ENCODE measurements at regions not wholly inside any gene's neighbourhood (a gene's known extent, or its start where the extent isn't known, plus 50 kb on each side); places are given as distances from the start of the nearest gene placed in this dataset.

GRCh38 chr22:47850644-47851151 lies 1088.2 kb downstream of the TBC1D22A start:
- Histone ChIP-seq H3K27me3 (replicated peaks; ENCODE audit: control insufficient read depth, insufficient read depth, low read length, poor library complexity, severe bottlenecking) (no peaks in the 10 kb centered on the region), H3K36me3 (ENCODE audit: control insufficient read depth, insufficient read depth, low read length) (no peaks in the 10 kb centered on the region), H3K27ac (ENCODE audit: insufficient read depth, low read length, poor library complexity, severe bottlenecking) (no peak overlapping the region), H3K9me3 (ENCODE audit: control insufficient read depth, low read length) (no peaks in the 10 kb centered on the region), H3K4me1 (ENCODE audit: control insufficient read depth, insufficient read depth, low read length, poor library complexity, severe bottlenecking) (no peaks in the 10 kb centered on the region), H3K4me3 (ENCODE audit: insufficient read depth, low read depth, low read length, poor library complexity, severe bottlenecking) (no peak overlapping the region)
- no peak for DNase-seq

GRCh38 chr22:47849576-47849975 lies 1087.1 kb downstream of the TBC1D22A start:
- no peaks in the 10 kb centered on the region for H3K4me1 ChIP-seq (ENCODE audit: control insufficient read depth, insufficient read depth, low read length, poor library complexity, severe bottlenecking)
- DNase-seq, result no peak
- no peaks in the 10 kb centered on the region for H3K9me3 ChIP-seq (ENCODE audit: control insufficient read depth, low read length)
- no peak overlapping the region for H3K27ac ChIP-seq (ENCODE audit: insufficient read depth, low read length, poor library complexity, severe bottlenecking)
- no peaks in the 10 kb centered on the region for H3K36me3 ChIP-seq (ENCODE audit: control insufficient read depth, insufficient read depth, low read length)
- H3K4me3 ChIP-seq (ENCODE audit: insufficient read depth, low read depth, low read length, poor library complexity, severe bottlenecking), result no peak overlapping the region
- no peaks in the 10 kb centered on the region for H3K27me3 ChIP-seq (replicated peaks; ENCODE audit: control insufficient read depth, insufficient read depth, low read length, poor library complexity, severe bottlenecking)

- H3K36me3 ChIP-seq (ENCODE audit: control insufficient read depth, insufficient read depth, low read length), result no peaks in the 10 kb centered on the region
- H3K4me1 ChIP-seq (ENCODE audit: control insufficient read depth, insufficient read depth, low read length, poor library complexity, severe bottlenecking), result no peaks in the 10 kb centered on the region
- no peak overlapping the region for H3K4me3 ChIP-seq (ENCODE audit: insufficient read depth, low read depth, low read length, poor library complexity, severe bottlenecking)
- DNase-seq, result no peak
- H3K9me3 ChIP-seq (ENCODE audit: control insufficient read depth, low read length), result no peaks in the 10 kb centered on the region
- H3K27ac ChIP-seq (ENCODE audit: insufficient read depth, low read length, poor library complexity, severe bottlenecking), result no peak overlapping the region
- no peaks in the 10 kb centered on the region for H3K27me3 ChIP-seq (replicated peaks; ENCODE audit: control insufficient read depth, insufficient read depth, low read length, poor library complexity, severe bottlenecking)
These were observed 1085.9 kb downstream of the TBC1D22A start for GRCh38 chr22:47848184-47848920.

GRCh38 chr22:47847131-47847890 lies 1084.9 kb downstream of the TBC1D22A start:
- Histone ChIP-seq H3K27ac (ENCODE audit: insufficient read depth, low read length, poor library complexity, severe bottlenecking) (no peak overlapping the region), H3K9me3 (ENCODE audit: control insufficient read depth, low read length) (no peaks in the 10 kb centered on the region), H3K27me3 (replicated peaks; ENCODE audit: control insufficient read depth, insufficient read depth, low read length, poor library complexity, severe bottlenecking) (no peaks in the 10 kb centered on the region), H3K4me1 (ENCODE audit: control insufficient read depth, insufficient read depth, low read length, poor library complexity, severe bottlenecking) (no peaks in the 10 kb centered on the region), H3K4me3 (ENCODE audit: insufficient read depth, low read depth, low read length, poor library complexity, severe bottlenecking) (no peak overlapping the region), H3K36me3 (ENCODE audit: control insufficient read depth, insufficient read depth, low read length) (no peaks in the 10 kb centered on the region)
- no peak for DNase-seq

GRCh38 chr22:47846206-47846605 lies 1083.8 kb downstream of the TBC1D22A start:
- Histone ChIP-seq H3K36me3 (ENCODE audit: control insufficient read depth, insufficient read depth, low read length) (no peaks in the 10 kb centered on the region), H3K4me3 (ENCODE audit: insufficient read depth, low read depth, low read length, poor library complexity, severe bottlenecking) (no peak overlapping the region), H3K27ac (ENCODE audit: insufficient read depth, low read length, poor library complexity, severe bottlenecking) (no peak overlapping the region), H3K27me3 (replicated peaks; ENCODE audit: control insufficient read depth, insufficient read depth, low read length, poor library complexity, severe bottlenecking) (no peaks in the 10 kb centered on the region), H3K4me1 (ENCODE audit: control insufficient read depth, insufficient read depth, low read length, poor library complexity, severe bottlenecking) (no peaks in the 10 kb centered on the region), H3K9me3 (ENCODE audit: control insufficient read depth, low read length) (no peaks in the 10 kb centered on the region)
- no peak for DNase-seq

- Histone ChIP-seq H3K27ac (ENCODE audit: insufficient read depth, low read length, poor library complexity, severe bottlenecking) (no peak overlapping the region), H3K9me3 (ENCODE audit: control insufficient read depth, low read length) (no peaks in the 10 kb centered on the region), H3K4me1 (ENCODE audit: control insufficient read depth, insufficient read depth, low read length, poor library complexity, severe bottlenecking) (no peaks in the 10 kb centered on the region), H3K36me3 (ENCODE audit: control insufficient read depth, insufficient read depth, low read length) (no peaks in the 10 kb centered on the region), H3K27me3 (replicated peaks; ENCODE audit: control insufficient read depth, insufficient read depth, low read length, poor library complexity, severe bottlenecking) (no peaks in the 10 kb centered on the region), H3K4me3 (ENCODE audit: insufficient read depth, low read depth, low read length, poor library complexity, severe bottlenecking) (no peak overlapping the region)
- DNase-seq, result no peak
These were observed 1079.7 kb downstream of the TBC1D22A start for GRCh38 chr22:47842119-47842518.

- H3K36me3 ChIP-seq (ENCODE audit: control insufficient read depth, insufficient read depth, low read length), result no peaks in the 10 kb centered on the region
- no peak for DNase-seq
- H3K9me3 ChIP-seq (ENCODE audit: control insufficient read depth, low read length), result no peaks in the 10 kb centered on the region
- H3K27ac ChIP-seq (ENCODE audit: insufficient read depth, low read length, poor library complexity, severe bottlenecking), result no peak overlapping the region
- no peaks in the 10 kb centered on the region for H3K4me1 ChIP-seq (ENCODE audit: control insufficient read depth, insufficient read depth, low read length, poor library complexity, severe bottlenecking)
- H3K4me3 ChIP-seq (ENCODE audit: insufficient read depth, low read depth, low read length, poor library complexity, severe bottlenecking), result no peak overlapping the region
- H3K27me3 ChIP-seq (replicated peaks; ENCODE audit: control insufficient read depth, insufficient read depth, low read length, poor library complexity, severe bottlenecking), result no peaks in the 10 kb centered on the region
These were observed 1078.7 kb downstream of the TBC1D22A start for GRCh38 chr22:47841156-47841555.

GRCh38 chr22:47839595-47840227 lies 1077.3 kb downstream of the TBC1D22A start:
- no peaks in the 10 kb centered on the region for H3K27me3 ChIP-seq (replicated peaks; ENCODE audit: control insufficient read depth, insufficient read depth, low read length, poor library complexity, severe bottlenecking)
- H3K36me3 ChIP-seq (ENCODE audit: control insufficient read depth, insufficient read depth, low read length), result no peaks in the 10 kb centered on the region
- no peaks in the 10 kb centered on the region for H3K4me1 ChIP-seq (ENCODE audit: control insufficient read depth, insufficient read depth, low read length, poor library complexity, severe bottlenecking)
- H3K4me3 ChIP-seq (ENCODE audit: insufficient read depth, low read depth, low read length, poor library complexity, severe bottlenecking), result no peak overlapping the region
- no peak for DNase-seq
- H3K27ac ChIP-seq (ENCODE audit: insufficient read depth, low read length, poor library complexity, severe bottlenecking), result no peak overlapping the region
- no peaks in the 10 kb centered on the region for H3K9me3 ChIP-seq (ENCODE audit: control insufficient read depth, low read length)

- Histone ChIP-seq H3K36me3 (ENCODE audit: control insufficient read depth, insufficient read depth, low read length) (no peaks in the 10 kb centered on the region), H3K27me3 (replicated peaks; ENCODE audit: control insufficient read depth, insufficient read depth, low read length, poor library complexity, severe bottlenecking) (no peaks in the 10 kb centered on the region), H3K4me3 (ENCODE audit: insufficient read depth, low read depth, low read length, poor library complexity, severe bottlenecking) (no peak overlapping the region), H3K27ac (ENCODE audit: insufficient read depth, low read length, poor library complexity, severe bottlenecking) (no peak overlapping the region), H3K4me1 (ENCODE audit: control insufficient read depth, insufficient read depth, low read length, poor library complexity, severe bottlenecking) (no peaks in the 10 kb centered on the region), H3K9me3 (ENCODE audit: control insufficient read depth, low read length) (no peaks in the 10 kb centered on the region)
- DNase-seq, result no peak
These were observed 1075.3 kb downstream of the TBC1D22A start for GRCh38 chr22:47837703-47838102.

GRCh38 chr22:47836957-47837356 lies 1074.5 kb downstream of the TBC1D22A start:
- Histone ChIP-seq H3K9me3 (ENCODE audit: control insufficient read depth, low read length) (no peaks in the 10 kb centered on the region), H3K4me3 (ENCODE audit: insufficient read depth, low read depth, low read length, poor library complexity, severe bottlenecking) (no peak overlapping the region), H3K4me1 (ENCODE audit: control insufficient read depth, insufficient read depth, low read length, poor library complexity, severe bottlenecking) (no peaks in the 10 kb centered on the region), H3K27me3 (replicated peaks; ENCODE audit: control insufficient read depth, insufficient read depth, low read length, poor library complexity, severe bottlenecking) (no peaks in the 10 kb centered on the region), H3K27ac (ENCODE audit: insufficient read depth, low read length, poor library complexity, severe bottlenecking) (no peak overlapping the region), H3K36me3 (ENCODE audit: control insufficient read depth, insufficient read depth, low read length) (no peaks in the 10 kb centered on the region)
- no peak for DNase-seq
